Fibroblast of peridontal ligament (primary cell): ENCODE measurements at regions not wholly inside any gene's neighbourhood (a gene's known extent, or its start where the extent isn't known, plus 50 kb on each side); places are given as distances from the start of the nearest gene placed in this dataset.
"Not testable (repeated sequence)": the region's sequence is repeated elsewhere in the genome, so short reads cannot be mapped to it uniquely, and the experiment has no call there.

ENCODE experiments used
- DNase-seq: peaks from one replicate; pipeline ENCODE4 v3.0.0-alpha.2; 2010; ENCODE audit errors: extremely low read depth

DNA sequence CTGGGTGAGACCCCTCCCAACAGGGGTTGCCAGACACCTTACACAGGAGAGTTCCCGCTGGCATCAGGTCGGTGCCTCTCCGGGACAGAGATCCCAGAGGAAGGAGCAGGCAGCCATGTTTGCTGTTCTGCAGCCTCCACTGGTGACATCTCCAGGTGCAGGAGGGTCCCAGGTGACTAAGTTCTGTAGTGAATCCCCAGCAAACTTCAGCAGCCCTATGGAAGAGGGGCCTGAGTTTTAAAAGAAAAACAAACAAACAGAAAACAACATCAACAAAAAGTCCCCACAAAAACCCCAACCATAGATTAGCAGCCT is 515.1 kb downstream of the FRK start:
- no peak for DNase-seq

DNA sequence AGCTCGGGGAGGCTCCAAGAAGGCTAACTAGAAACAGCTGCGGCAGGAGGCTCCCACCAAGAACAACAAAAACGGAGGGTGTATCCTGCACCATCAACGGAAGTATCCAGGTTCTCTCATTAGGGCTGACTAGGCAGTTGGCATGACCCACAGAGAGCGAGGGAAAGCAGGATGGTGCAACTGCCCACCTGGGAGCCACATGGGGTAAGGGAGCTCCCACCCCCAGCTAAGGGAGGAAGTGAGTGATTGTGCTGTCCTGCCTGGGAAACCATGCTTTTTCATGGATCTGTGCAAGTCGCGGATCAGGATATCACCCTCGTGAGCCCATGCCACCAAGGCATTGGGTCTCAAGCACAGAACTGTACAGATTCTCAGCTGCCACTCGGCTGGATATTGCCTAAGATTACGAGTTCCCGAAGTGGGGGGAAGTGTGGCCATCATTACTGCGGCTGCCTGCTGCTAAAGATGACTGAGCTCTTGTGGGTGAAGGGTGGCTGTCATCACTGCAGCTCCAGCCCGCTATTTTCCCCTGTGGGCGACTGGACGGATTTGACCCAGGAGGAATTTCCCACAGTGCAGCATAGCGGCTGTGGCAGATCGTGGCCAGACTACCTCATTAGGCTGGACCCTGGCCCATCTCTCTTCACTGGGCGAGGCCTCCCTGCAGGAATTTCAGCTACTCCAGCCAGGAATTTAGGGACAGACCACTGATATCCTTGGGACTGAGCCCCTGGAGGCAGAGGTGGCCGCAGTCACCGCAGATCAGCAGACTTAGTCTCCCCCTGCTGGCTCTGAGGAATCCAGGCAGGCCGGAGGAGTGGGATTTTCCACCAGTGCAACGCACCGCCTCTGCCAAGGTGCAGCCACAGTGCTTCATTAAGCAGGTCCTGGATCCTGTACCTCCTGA is 515.7 kb downstream of the FRK start:
- DNase-seq: no peak

DNA sequence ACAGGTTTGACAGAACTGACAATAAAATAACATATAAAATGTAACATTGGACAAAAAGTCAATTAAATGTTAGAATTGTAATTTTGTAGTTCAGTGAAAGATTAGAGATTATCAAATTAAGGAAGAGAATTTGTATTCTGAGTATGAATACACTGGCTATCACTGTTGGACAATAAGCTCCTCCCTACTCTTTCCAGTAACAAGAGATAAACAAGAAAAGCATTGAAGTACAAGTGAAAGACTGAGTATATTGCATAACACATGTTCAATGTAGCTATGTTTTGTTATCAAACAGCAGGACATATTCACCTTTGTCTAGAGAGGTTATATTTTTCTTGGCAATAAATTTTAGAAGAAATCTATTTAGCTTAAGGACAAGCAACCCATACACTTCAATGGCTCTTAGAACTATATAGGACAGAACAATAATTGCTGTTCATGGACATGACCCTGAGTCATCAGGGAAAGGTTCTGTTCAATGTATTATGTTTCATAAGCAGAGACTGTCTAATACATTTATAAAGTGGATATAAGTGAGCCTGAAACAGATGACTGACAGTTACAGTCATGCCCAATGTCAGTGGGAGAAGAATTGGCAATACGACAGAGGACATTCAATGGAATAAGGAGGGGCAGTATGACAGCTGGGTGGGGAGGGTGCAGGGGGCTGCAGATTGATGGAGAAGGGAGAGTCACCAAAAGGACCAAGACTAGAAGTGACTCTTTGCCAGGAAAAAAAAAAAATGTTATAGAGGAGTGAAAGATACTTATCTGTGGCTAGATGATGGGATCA is 520.4 kb downstream of the FRK start:
- no peak for DNase-seq

DNA sequence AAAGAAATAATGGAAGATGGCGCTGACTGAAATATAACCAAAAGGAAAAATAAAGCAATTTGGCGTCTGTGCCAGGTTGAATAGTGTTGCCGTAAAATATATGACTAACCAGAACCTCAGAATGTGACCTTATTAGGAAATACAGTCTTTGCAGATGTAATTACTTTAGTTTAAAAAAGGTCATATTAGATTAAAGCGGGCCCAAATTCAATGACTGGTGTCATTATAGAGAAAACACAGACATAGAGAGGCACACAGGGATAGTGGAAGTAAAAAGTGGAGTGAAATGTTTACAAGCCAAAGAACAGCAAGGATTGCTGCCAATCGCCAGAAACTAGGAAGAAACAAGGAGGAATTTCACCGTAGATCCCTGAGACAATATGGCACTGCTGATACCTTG is 521.2 kb downstream of the FRK start:
- DNase-seq: no peak

DNA sequence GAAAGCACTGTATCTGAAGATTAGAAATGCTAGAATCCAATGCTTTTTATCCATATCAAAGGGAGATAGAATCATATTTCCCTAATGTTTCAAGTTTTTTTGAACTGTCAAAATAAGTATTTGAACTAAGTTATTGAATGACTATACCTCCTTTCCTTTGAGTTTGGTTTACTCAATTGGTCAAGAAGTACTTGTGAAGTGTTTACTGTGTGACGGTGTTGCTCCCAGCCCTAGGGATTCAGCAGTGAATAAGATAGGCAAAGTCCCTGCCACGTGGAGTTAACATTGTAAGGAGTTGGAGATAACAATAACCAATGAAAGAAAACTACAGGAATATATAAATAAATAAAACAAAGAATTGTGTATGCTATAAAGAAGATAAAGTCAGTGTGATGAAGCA is 535.9 kb downstream of the FRK start:
- DNase-seq: no peak

DNA sequence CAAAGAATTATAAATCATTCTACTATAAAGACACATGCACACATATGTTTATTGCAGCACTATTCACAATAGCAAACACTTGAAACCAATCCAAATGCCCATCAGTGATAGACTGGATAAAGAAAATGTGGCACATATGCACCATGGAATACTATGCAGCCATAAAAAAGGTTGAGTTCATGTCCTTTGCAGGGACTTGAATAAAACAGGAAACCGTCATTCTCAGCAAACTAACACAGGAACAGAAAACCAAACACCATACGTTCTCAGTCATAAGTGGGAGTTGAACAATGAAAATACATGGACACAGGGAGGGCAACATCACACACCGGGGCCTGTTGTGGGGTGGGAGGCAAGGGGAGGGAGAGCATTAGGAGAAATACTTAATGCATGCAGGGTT is 538.9 kb downstream of the FRK start:
- DNase-seq: not testable (repeated sequence)

DNA sequence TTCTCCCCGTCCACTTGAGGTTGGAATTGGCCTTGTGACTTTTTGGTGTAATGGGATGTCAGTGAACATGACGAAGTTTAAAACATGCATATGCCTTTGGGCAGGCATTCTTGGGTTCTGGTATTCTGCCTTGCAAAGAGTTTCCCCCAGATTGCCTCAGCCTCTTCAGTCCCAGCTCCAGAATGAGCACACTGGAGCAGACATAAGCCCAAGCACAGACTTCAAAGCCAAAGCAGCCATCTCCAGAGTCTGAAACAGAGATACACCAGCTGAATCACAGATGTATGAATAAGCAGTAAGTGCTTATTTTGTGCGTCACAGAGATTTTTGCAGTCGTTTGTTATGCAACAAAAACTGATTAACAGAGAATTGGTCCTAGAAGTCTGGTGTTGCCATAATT is 546.0 kb downstream of the FRK start:
- peak; percentile 42 for DNase-seq

DNA sequence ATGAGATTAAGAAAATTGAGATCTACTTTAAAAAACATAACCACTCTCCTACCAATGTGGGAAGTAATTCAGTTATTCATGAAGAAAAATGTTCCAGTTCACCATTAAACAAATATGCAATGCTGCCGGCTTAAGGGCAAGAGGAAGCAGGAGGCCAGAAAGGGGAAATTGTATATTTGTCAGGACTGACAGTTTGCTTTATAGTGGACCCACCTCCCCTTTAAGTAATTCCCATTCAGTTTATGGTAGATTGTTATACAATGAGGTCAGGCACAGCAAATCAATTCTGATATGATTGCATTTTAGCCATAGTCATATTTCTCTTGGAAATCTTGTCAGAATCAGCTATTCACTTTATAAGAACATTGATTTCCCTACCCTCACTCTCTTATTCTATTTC is 547.8 kb downstream of the FRK start:
- DNase-seq: no peak

DNA sequence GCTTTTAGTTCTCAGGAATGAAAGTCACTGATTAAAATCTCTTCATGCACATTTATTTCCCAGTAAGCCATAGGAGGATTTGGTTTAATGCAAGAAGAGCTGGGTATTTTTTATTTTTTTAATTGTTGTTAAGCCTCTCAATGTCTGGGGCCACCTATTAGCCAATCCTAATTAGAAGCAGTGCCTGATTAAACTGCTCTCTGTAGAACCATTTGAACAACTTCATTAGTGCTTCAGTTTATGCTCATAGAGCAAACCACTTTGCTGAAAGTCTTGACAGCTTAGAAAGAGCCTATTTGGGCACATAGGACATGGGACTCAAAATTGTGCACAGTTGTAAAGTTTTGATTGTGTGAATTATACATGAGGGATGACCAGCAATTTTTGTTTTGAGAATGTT is 548.9 kb downstream of the FRK start:
- DNase-seq: no peak

DNA sequence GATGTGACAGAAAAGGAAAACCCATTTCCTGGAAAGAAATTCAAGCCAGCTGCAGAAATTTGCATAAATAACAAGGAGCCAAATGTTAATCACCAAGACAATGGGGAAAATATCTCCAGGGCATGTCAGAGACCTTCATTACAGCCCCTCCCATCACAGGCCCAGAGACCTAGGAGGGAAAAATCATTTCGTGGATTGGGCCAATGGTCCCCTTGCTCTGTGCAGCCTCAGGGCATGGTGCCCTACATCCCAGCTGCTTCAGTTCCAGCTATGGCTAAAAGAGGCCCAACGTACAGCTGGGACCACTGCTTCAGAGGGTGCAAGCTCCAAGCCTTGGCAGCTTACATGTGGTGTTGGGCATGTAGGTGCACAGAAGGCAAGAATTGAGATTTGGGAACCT is 558.3 kb downstream of the FRK start:
- DNase-seq: not testable (repeated sequence)

DNA sequence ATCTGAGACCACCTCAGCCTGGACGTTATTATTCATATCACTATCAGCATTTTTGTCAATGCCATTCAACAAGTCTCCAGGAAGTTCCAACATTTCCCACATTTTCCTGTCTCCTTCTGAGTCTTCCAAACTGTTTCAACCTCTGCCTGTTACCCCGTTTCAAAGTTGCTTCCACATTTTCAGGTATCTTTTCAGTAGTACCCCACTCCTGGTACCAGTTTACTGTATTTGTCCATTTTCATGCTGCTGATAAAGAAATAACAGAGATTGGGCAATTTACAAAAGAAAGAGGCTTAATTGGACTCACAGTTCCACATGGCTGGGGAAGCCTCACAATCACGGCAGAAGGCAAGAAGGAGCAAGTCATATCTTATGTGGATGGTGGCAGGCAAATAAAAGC is 565.5 kb downstream of the FRK start:
- DNase-seq: no peak

DNA sequence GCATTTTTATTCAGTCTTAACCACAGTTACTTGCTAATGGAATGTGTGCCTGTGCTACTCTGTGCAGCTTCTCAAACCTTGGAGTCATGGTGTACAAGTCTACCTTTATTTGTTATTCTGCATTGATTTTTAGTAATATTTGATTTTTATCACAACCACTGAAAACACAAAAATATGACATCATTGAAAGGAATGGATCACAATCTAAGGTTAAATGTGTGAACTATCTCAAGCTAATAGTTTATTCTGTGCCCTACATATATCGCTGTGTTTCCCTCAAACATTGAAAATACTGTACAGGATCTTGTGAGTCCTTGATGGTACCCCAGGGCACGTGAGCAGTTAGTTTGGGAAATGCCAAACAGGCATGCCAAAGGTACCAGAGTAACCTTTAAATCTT is 573.4 kb downstream of the FRK start:
- no peak for DNase-seq

DNA sequence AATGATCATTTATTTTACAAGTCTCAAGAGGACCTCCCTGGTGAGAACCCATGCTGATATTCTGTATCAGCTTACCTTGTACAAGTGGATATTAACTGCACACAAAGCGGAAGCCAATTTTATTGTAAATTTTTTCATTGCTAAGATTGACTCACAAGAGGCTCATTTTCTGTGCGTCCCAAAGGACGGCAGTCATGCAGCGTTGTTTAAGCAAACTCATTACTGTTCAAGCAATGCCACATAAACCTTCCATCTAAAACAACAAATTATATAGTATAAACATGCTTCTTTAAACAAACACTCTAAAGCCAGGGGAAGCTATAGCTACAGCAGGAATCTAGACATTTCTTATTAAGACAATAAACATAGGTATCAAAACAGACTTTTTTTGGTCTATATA is 575.3 kb downstream of the FRK start:
- peak; percentile 0 for DNase-seq

DNA sequence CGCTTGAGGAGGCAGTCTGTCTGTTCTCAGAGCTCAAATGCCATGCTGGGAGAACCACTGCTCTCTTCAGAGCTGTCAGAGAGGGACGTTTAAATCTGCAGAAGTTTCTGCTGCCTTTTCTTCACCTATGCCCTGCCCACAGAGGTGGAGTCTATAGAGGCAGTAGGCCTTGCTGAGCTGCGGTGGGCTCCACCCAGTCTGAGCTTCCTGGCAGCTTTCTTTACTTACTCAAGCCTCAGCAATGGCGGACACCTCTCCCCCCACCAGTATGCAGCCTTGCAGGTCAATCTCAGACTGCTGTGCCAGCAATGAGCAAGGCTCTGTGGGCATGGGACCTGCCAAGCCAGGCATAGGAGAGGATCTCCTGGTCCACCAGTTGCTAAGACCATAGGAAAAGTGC is 580.1 kb downstream of the FRK start:
- DNase-seq: not testable (repeated sequence)

DNA sequence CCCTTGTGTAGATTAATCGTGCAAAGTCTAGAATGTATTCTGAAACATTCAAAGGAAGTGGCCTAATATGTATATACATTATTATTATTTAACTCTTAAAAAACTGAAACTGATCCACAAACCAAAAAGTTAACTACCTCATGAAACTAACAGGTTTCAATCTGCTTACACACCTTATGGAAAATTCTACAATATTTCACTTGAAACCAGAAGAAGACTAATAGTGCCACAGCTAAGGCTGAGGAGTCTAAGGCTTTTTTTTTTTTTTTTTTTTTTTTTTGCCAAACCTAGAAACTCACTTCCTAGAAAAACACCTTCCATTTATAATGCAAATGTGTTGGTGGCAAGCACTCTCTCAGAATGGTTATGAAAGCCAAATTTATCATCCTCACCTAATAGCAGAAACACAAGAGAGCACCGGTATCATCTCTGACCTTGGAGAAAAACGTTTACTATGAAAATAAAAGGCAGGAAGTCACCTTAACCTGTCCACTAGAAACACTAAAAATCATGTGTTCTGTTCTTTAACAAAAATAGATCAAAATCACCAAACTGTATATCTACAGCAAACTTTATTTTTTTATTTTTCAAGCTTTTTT is 586.1 kb downstream of the FRK start:
- no peak for DNase-seq

DNA sequence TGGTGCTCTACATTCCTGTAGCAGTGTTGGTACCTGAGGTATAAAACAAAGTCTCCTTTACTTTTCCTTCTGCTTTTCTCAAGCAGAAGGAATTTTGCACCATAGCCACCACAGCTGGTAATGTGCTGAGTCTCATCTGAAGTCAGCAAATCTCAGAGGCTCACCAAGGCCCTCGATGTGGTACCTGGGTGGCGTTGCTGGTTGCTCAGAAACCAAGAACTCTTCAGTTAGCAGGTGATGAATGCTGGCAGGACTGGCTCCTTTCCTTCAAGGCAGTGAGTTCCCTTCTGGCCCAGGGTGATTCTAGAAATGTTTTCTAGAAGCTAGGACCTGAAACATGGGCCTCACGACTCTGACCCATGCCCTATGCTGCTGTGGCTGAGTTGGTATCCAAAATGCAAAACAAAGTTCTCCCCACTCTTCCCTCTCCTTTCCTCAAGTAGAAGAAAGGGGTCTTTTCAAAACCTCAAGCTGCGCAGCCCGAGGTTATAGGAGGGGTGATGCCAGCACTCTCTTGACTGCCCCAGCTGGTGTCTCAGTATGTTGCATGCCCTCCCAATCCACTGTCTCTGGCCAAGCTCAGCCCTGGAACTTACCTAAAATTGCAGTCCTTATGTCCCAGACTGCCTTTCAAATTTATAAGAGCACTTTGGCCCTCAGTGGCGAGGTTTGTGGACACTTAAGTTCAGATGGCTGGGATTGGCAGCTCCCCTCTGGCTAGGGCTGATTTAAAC is 592.3 kb downstream of the FRK start:
- DNase-seq: no peak

DNA sequence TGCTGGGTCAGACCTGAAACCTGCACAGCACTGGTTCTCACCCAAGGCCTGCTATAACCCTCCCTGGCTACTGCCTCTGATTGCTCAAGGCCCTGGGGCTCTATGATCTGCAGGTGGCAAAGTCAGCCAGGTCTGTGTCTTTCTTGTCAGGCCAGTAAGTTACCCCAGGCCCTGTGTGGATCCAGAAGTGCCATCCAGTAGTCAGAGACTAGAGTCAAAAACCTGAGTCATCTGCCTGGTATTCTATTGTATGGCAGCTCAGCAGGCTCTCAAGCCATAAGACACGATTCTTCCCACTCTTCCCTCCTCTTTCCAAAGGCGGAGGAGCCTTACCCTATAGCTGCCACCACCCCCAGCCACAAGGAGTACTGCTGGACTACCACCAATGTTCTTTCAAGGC is 593.0 kb downstream of the FRK start:
- DNase-seq: no peak

DNA sequence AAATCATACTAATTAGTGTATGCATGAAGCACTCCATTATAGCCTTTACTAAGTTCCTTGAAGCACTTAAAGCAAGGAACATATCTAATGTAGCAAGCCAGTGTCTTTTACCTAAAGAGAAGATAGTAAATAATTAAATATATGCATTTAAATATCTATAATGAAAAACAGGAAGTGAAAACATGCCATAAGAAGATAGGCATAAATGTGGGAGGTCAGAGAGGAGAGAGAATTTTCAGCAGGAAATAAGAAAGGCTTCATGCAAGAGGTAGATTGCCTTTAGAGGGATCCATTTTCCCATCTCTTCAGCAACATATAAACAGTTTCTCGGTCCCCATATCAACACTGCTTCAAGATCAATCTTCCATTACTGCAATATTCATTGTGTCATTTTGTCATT is 599.8 kb downstream of the FRK start:
- DNase-seq: no peak

DNA sequence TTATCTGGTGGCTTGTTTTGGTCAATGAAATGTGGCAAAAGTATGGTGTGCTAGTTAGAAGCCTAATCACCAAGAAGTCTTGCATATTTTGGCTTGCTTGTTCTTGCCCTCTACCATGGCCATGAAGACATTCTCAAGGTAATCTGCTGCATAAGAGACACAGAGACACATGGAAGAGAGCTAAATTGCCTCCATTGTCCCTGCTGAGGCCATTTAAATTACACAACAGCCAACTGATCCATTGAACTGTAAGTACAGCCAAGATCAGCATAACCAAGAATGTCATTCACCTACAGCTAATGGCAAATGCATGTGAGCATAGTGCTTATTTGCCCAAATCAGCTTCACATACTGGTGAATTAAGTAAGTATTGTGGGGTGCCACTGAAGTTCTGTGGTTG is 603.8 kb downstream of the FRK start:
- no peak for DNase-seq

DNA sequence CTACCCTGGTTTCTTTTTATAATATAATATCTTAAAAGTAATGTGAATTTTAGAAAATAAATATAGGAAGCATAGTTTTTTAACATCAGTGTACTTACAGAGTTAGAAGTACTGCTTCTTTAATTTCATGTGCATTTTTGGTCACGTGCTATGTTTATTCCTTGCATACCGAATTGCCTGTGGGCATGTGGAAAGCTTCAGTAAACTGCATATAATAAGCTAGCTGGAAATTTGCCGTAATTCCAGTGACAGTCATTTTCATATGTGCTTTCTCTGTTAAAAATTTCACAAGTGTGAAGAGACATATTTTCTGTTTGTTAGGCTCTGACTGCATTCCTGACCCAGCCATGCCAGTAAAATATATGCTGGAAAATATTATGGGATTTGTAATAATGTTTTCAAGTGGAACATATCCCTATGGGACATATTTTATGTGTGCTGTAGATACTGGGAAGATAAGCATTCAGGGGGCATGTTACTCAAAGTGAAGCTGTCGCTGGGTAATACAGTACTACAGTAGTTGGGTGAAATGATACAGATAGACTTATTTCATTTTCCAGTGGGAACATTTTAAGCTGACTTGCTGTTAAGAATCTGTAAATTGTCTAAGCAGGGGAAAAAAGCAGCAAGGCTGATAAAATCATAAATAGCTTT is 616.7 kb downstream of the FRK start:
- DNase-seq: no peak

DNA sequence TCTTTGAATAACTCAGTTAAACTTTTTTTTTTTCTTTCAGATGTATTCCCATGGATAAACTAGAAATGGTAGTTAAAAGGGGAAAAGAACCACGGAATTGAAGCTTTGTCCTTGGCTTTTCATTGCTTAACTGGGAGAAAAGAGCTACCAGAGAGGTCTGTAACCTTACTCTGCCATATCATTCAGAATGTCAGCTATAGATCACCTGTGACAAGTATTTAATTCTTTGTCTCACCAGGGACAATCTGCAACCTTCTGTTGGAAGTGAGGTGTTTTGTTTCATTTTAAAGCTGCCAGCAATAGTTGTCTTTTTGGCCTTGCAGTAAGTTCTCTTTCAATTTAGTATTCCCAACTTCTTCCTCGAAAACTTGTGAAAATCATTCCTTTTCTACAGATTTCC is 618.4 kb downstream of the FRK start:
- DNase-seq: no peak

DNA sequence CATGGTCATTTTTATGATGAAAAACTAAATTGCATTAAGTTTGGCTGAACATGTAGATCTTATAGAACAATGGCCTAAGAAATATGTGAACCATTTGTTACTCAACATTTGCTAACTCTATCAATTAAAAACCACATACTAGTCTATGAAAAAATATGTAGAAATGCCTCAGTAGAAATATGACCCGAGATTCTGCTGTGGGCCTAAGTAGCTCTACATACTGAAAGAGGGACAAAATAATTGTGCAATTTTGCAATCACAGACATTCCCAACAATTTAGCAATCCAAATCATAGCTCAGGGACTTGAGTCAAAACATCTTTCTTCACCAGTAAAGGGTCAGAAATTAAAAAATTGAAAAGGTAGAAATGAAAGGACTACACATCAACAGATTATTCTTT is 619.0 kb downstream of the FRK start:
- DNase-seq: peak; percentile 22
